Stimulated activated CD8-positive, alpha-beta memory T cell treated with anti-CD3 and anti-CD28 coated beads, Interleukin-7, amount 100 ng/mL, for 4 hours (primary cell): ENCODE measurements at regions not wholly inside any gene's neighbourhood (a gene's known extent, or its start where the extent isn't known, plus 50 kb on each side); places are given as distances from the start of the nearest gene placed in this dataset.

Experiments used
- DNase-seq, 2 donors: peaks; one replicate each; pipeline ENCODE4 v3.0.0-alpha.2; 2020; ENCODE audit warnings: low read depth in 2 of 2

DNA sequence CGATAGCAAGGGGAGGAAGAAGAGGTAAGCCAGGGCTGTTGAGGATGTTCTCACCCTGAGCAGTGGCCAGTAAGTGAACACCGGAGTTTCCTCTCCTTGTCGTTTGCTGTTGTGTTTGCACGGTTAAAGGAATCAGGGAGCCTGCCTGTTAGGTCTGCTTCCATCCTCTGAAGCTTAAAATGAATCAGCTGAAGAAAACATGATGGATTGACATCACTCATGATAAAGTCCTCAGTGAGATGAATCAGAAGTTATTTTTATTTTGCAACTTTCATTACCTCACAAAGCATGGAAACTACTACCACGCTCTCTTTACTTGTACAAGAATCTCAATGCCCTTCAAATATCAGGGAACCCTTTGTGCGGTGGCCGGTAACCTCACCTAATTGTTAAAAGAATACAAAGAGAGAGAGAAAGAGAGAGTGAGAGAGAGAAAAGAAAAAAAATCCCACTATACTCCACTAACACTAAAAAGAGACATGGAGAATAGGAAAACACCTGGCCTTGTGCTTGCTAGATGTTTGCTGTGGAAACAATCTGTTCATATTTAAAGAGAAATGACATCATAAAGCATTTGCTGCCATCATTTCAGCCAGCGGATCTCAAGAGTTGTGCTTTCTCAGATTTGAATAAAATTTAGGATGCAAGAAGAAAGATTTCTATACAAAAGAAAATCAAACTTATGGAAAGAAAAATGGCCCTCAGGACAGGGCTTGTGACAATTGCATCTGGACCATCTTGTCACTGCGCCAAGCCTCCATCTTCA is 441.6 kb upstream of the SALL1 start:
- DNase-seq, result no peak

DNA sequence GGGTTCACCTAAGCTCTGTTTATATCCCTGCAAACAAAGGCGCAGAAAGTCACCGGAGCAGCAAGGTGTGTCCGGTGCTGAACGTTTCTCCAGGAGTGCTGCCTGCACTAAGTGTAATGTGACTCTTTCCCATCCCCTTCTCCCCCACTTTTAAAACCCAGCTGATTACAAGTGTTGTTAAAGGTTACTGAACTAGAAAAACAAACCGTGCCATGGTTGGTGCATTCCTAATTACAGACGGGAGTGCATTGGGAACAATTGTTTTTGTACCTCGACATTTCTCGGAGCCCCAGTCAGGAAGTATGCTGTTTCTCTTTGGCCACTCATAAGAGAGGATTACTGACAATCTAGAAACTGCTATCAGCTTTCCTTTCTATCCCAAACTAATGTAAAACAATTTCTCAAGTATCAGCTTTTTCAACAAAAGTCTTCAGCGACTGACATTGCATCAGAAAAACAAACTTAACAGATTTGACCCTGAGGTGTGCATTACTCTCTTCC is 441.0 kb upstream of the SALL1 start:
- no peak for DNase-seq

GRCh38 chr16:51591480-51591879 is 440.4 kb upstream of the SALL1 start:
- DNase-seq, result no peak

DNA sequence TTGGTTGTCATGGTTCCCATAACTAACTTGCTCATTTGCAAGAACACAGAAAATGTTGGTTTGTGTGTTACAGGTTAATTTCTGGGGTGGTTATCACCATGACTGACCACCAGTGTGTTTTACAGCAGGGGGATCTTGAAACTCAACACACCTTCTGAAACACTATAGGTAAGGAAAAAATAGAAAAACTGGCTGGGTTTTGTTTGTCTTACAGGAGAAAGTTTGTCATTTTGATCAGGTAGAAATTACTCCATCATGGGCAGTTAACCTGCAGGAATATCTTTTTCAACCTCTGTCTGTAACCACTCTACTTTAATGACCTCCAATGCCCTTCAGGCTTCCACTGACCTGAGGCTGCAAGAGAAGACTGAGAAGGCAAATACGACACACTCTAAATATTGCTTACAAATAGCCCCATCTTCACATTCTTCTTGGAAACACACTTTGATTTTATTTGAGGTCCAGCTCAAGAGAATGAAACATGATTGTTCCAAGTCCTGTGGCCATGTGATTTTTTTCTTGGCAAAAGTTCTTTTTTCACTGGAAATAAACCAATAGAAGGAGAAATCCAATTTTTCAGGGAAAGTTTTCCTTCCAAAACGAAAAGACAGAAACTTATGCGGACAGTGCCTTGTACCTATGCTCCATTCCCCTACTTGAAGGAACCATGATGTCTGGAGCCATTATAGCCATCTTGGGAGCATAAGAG is 428.7 kb upstream of the SALL1 start:
- DNase-seq, result no peak

GRCh38 chr16:51577621-51578303 is 426.7 kb upstream of the SALL1 start:
- DNase-seq, result no peak

GRCh38 chr16:51576498-51577195 is 425.6 kb upstream of the SALL1 start:
- no peak for DNase-seq

DNA sequence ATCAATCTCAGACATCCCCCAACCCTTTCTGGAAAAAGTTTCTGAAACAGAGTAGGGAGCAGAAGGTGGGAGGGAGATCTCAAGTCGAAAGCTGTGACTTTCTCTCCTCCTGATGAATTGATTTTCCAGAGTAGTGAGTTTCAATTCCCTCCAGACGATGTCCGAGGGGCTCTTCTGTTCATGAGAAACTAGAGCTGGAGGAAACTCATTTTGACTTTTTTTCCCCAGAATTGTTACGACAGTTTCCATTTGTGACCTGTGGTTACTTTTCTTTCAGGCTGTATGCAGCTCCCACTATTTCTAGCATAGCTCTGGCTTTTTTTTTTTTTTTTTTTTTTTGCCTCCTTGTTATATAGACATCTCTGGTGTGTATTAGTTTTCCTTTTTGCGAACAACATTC is 422.1 kb upstream of the SALL1 start:
- no peak for DNase-seq

- DNase-seq, result no peak
Observed at GRCh38 chr16:51569203-51569931, 418.3 kb upstream of the SALL1 start.

GRCh38 chr16:51567911-51568310 is 416.8 kb upstream of the SALL1 start:
- DNase-seq, result no peak

DNA sequence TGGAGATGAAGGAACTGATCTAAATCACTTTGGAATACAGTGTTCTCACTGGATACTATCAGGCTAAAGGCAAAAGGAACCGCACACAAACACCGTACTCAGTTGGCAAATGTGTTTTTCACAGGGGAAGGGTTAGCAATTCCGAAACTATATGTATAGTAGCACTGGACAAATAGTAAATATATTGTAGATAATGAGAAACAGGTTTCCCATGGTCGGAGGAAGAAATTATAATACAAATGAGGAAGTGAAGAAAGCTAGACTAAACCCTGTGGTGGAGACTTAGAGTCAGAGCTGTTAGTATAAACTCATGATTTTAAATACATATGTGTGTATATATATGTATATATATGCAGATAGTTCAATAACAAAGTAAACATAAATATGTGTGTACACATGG is 414.1 kb upstream of the SALL1 start:
- DNase-seq, result no peak

GRCh38 chr16:51562891-51563290 is 411.8 kb upstream of the SALL1 start:
- no peak for DNase-seq

- DNase-seq, result no peak
Observed at GRCh38 chr16:51559901-51560300, 408.8 kb upstream of the SALL1 start.

- DNase-seq, result no peak
Observed at GRCh38 chr16:51557670-51558069, 406.6 kb upstream of the SALL1 start.

GRCh38 chr16:51556694-51557340 is 405.7 kb upstream of the SALL1 start:
- no peak for DNase-seq

- no peak for DNase-seq
Observed at GRCh38 chr16:51553910-51554309, 402.8 kb upstream of the SALL1 start.

- no peak for DNase-seq
Observed at GRCh38 chr16:51553314-51553713, 402.2 kb upstream of the SALL1 start.

DNA sequence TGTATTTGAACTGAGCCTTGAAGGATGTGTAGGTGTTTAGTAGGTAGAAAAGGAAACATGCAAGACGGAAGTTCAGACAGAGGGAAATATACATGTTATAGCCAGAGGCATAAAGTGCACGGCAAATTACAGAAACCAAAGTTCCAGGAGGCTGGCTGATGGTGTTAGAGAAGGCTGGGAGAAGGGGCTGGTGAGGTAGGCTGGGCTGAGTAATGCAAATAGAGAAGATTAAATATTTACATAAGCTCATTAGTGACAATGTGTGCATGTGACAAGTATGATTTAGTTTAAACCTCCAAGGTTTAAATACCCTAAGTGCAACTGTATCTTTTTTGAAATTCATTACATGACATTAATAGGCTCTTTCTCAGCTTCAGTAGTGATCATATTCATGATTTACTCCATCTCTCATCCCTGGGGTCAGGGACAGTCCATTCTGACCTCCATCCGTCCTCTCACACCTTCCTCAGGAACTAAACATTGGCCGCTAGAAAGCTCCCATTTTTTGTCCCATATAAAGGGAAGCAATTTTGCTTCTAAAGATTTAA is 399.8 kb upstream of the SALL1 start:
- DNase-seq, result no peak

DNA sequence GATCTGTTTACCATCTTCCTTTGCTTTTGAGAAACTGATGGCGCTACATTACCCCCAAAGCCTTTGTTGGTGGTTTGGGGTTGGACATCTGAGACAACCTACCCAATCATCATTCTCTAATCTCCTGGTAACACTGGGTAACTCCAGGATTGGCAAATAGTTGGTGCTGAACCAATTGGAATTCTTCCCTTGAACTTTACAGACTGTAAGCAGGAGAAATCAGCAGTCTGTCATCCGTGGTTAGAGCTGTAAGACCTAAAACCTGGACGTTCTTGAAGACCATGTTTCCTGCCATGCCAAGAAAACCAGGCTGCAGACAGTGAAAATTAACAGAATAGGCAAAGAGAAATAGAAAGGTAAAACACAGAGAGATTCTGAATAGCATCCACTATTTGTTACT is 398.8 kb upstream of the SALL1 start:
- no peak for DNase-seq

- DNase-seq, result no peak
Observed at GRCh38 chr16:51545951-51546350, 394.9 kb upstream of the SALL1 start.

GRCh38 chr16:51544851-51545467 is 393.9 kb upstream of the SALL1 start:
- no peak for DNase-seq
